ENCODE measurements at regions not wholly inside any gene's neighbourhood (a gene's known extent, or its start where the extent isn't known, plus 50 kb on each side); places are given as distances from the start of the nearest gene placed in this dataset.

- H3K27ac ChIP-seq (ENCODE audit: insufficient read depth, low read length), result no peak overlapping the region
- H3K9me3 ChIP-seq (ENCODE audit: control insufficient read depth, insufficient read depth, low read length), result no peaks in the 10 kb centered on the region
- H2BK20ac ChIP-seq (ENCODE audit: low read depth, low read length), result no peak overlapping the region
- H2BK120ac ChIP-seq (ENCODE audit: low read depth, low read length), result no peak overlapping the region
- no peaks in the 10 kb centered on the region for H3K4me1 ChIP-seq (ENCODE audit: control insufficient read depth, insufficient read depth, low read length)
- H3K18ac ChIP-seq (ENCODE audit: low read depth, low read length), result no peak overlapping the region
- H2AK5ac ChIP-seq (ENCODE audit: low read depth, low read length), result no peak overlapping the region
- no peak overlapping the region for H4K5ac ChIP-seq (ENCODE audit: low read depth, low read length)
- H3K27me3 ChIP-seq (ENCODE audit: control insufficient read depth, insufficient read depth, low read length), result peaks cover 2% of the 10 kb centered on the region; the same call in 1 of the 2 replicates
- ChIA-PET POLR2A (ENCODE audit: unreplicated experiment) (no interaction called here), CTCF (no interaction called here)
- no TSS peak for BruUV-seq (replicated peaks)
- no peak for ATAC-seq (ENCODE audit: low read depth)
- no peak overlapping the region for H3K56ac ChIP-seq (ENCODE audit: extremely low read depth, insufficient read depth, low read length)
- no peak overlapping the region for H3K23ac ChIP-seq (ENCODE audit: low read depth, low read length)
- no peak overlapping the region for H3K4ac ChIP-seq (ENCODE audit: low read depth, low read length)
- in situ Hi-C loops (cut with MboI; ENCODE audit: low sequenced_read_pairs), result no loop called here
- no peaks in the 10 kb centered on the region for H3K9me1 ChIP-seq (ENCODE audit: insufficient read depth, low read length)
- H2BK5ac ChIP-seq (ENCODE audit: low read depth, low read length, poor library complexity, severe bottlenecking), result no peak overlapping the region
- no peak overlapping the region for H4K91ac ChIP-seq (ENCODE audit: insufficient read depth, low read depth, low read length)
- H3K9ac ChIP-seq (ENCODE audit: low read depth, low read length), result no peak overlapping the region
- H2AFZ ChIP-seq (replicated peaks; ENCODE audit: low read length, poor library complexity), result no peak overlapping the region
- H3K14ac ChIP-seq (replicated peaks; ENCODE audit: low read depth, low read length), result no peak overlapping the region
- H3K36me3 ChIP-seq (ENCODE audit: control insufficient read depth, insufficient read depth, low read length), result no peaks in the 10 kb centered on the region
- dilution Hi-C loops (cut with HindIII; ENCODE audit: low sequenced_read_pairs, unreplicated experiment), result no loop called here
- no peaks in the 10 kb centered on the region for H4K20me1 ChIP-seq (ENCODE audit: insufficient read depth, low read length)
- no peak overlapping the region for H3K4me2 ChIP-seq (ENCODE audit: low read depth, low read length)
- no peak for DNase-seq
- H3K4me3 ChIP-seq (ENCODE audit: insufficient read depth, low read depth, low read length), result no peak overlapping the region
- no peaks in the 10 kb centered on the region for H3K79me1 ChIP-seq (ENCODE audit: low read depth in 1 of 2, low read length in 2 of 2)
- H4K8ac ChIP-seq (ENCODE audit: low read depth in 2 of 2, low read length in 2 of 2), result no peak overlapping the region
- 45% methylated on average over 1 of the region's 1 CpG; no CpG with 5 or more reads in 1 of the 2 experiments for whole genome bisulfite sequencing, 2 experiments (ENCODE audit: extremely low coverage in 2 of 2, insufficient read length in 1 of 2)
- no peak overlapping the region for H2AK9ac ChIP-seq (replicated peaks; ENCODE audit: low read depth, low read length, poor library complexity)
- no peak overlapping the region for H2BK15ac ChIP-seq (ENCODE audit: low read depth, low read length)
- no peak for TF ChIP-seq RFX5 (IDR thresholded peaks at IDR 0.05; ENCODE audit: low read depth, low read length)
- TF ChIP-seq CHD1 (IDR thresholded peaks at IDR 0.05; ENCODE audit: low read depth, low read length), result no peak
- TF ChIP-seq SMC3 (IDR thresholded peaks at IDR 0.05; ENCODE audit: low read depth, low read length), result no peak
- TF ChIP-seq BHLHE40 (IDR thresholded peaks at IDR 0.05; ENCODE audit: low read depth, low read length), result no peak
- TF ChIP-seq NFE2L2 (IDR thresholded peaks at IDR 0.05; ENCODE audit: low read depth, low read length), result no peak
- TF ChIP-seq, protein P1, sequence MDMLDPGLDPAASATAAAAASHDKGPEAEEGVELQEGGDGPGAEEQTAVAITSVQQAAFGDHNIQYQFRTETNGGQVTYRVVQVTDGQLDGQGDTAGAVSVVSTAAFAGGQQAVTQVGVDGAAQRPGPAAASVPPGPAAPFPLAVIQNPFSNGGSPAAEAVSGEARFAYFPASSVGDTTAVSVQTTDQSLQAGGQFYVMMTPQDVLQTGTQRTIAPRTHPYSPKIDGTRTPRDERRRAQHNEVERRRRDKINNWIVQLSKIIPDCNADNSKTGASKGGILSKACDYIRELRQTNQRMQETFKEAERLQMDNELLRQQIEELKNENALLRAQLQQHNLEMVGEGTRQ (IDR thresholded peaks at IDR 0.05; ENCODE audit: low read depth, low read length), result no peak
- no peak for TF ChIP-seq RCOR1 (IDR thresholded peaks at IDR 0.05; ENCODE audit: insufficient replicate concordance, low read length)
- no peak for TF ChIP-seq CEBPB (IDR thresholded peaks at IDR 0.05; ENCODE audit: low read depth, low read length)
- intact Hi-C loops (cut with micrococcal nuclease), result no loop called here
These were observed 106.2 kb upstream of the FRMPD4 start for GRCh38 chrX:12032082-12032481.

Data from IMR-90 (cell line).